GM21526 (cell line): ENCODE measurements at regions not wholly inside any gene's neighbourhood (a gene's known extent, or its start where the extent isn't known, plus 50 kb on each side); places are given as distances from the start of the nearest gene placed in this dataset.

Experiments used
- ATAC-seq: cut with Tn5 transposase; IDR thresholded peaks from one replicate; pipeline ENCODE4 v1.9.1; 2021; ENCODE audit warnings: moderate library complexity; ENCODE audit not compliant: unreplicated experiment, low FRiP score

GRCh38 chr6:163925839-163926238 is 511.3 kb downstream of the QKI start:
- ATAC-seq: no peak

- ATAC-seq: no peak
Observed at GRCh38 chr6:163923658-163924411, 509.3 kb downstream of the QKI start.

GRCh38 chr6:163922562-163922961 is 508.0 kb downstream of the QKI start:
- no peak for ATAC-seq

GRCh38 chr6:163919652-163920051 is 505.1 kb downstream of the QKI start:
- ATAC-seq: no peak

DNA sequence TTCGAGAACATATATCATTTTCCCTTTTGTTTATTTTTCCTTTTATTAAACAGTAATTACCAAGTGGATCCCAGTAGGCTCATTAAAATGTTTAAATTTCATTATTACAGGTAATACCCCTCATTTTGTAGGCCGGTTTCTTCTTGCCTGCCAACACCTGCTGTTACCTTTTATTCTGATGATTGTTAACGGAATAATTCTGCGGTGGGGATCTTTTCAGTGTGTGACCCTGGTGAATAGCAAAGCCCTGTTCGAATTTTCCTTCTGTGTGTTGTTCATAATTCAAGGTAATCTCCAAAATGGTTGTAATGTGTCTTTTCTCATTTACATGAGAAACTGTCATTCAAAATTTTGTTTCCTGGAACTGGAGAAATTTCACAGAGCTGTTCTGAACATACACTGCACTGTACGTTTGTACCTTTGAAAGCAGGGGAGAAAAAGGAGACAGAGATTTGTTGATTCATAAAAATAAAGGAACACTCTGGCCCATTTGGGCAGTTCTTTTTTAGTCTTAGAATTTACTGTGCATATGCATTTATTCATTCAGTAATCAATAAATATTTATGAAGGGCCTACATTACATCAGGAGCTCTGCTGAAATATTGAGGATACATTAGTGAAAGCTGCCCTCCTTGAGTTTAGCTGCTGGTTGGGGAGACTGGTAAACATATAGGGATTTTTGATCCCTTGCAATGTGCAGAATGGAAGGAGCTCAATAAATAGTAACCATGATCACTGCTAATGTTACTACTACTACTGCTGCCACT is 502.0 kb downstream of the QKI start:
- no peak for ATAC-seq

- no peak for ATAC-seq
Observed at GRCh38 chr6:163915131-163915530, 500.6 kb downstream of the QKI start.

DNA sequence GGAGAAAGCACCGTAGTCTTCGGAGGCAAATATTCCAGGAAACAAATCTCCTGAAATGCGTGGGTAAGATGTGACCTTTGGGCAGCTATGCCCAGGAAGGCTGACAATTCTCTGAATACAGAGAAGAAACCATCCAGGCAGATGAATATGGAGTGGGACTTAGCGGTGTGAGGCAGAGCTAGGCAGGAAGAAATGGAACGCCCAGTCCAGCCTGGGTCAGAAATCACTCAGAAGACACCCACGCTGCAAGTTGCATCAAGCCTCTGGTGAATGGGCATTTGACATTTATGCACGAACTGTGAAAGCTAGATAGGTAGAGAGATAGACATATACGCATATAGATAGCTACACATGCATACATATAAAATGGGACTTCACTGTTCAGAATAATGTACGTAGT is 498.5 kb downstream of the QKI start:
- ATAC-seq: no peak

DNA sequence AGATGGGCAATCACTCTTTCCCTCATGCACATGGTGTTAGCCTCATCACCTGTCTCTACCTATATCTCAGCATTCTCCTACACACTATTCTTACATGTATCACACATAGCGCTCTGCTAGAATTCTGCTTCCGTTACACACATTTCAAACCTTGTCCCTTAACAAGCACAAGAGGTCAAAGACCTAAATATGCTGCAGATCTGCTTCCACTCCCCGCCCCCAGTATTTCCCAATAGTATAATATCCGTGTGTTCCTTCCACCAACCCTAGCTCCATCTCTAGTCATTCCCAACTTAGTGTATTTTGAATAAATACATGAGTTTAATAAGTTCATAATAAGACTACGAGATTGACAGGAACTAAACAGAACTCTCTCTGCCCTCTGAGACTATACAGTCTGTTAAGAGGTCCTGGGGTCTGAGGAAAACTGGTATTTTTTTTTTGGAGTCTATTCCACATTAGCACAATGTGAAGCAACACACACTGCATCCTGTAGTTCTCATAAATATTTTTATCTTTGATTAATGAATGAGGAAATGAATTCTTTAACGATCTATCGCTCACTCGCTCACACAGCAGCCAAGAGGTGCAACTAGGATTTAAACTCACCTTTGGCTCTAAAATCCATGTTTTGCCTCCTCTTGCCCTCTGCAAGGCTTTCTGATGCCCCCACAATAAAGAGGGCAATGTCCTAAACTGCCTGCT is 491.6 kb downstream of the QKI start:
- ATAC-seq: no peak

DNA sequence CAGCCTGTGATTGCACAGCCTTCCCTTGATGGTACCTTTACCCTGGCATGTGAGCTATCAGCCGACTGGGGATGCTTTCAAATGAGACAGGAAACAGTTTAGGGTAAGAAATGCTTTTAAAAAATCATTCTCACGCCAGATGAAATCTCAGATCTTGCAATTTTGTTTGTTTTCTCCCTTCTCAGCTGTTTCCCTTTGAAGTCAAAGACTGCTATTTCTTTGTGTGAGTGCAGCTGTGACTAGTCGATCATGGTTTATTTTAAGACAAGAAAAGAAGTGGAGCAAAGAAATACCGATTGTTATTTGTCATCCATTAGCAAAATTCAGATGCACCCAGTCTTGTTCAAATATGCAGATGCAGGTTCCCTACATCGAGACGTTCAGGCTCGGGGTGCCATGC is 489.7 kb downstream of the QKI start:
- ATAC-seq: no peak

GRCh38 chr6:163903541-163903940 is 489.0 kb downstream of the QKI start:
- ATAC-seq: no peak

DNA sequence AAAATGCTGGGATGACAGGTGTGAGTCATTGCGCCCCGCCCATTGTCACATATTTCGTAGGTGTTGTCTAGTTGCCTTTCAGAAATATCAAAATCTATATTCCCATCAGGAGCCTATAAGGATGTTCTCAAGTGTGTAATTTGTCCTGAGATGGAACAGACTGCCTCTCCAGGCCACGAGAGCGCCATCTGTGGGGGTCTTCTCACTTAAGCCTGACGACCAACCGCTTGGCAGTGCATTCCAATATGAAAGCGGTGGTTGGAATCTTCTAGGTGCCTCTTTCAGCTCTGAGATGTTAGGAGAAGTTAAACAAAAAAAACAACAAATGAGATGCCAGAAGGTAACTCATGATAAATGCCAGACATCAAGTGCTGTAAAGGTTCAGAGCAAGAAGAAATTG is 488.5 kb downstream of the QKI start:
- no peak for ATAC-seq

- ATAC-seq: no peak
Observed at GRCh38 chr6:163901681-163902080, 487.2 kb downstream of the QKI start.

- no peak for ATAC-seq
Observed at GRCh38 chr6:163900570-163900969, 486.1 kb downstream of the QKI start.

DNA sequence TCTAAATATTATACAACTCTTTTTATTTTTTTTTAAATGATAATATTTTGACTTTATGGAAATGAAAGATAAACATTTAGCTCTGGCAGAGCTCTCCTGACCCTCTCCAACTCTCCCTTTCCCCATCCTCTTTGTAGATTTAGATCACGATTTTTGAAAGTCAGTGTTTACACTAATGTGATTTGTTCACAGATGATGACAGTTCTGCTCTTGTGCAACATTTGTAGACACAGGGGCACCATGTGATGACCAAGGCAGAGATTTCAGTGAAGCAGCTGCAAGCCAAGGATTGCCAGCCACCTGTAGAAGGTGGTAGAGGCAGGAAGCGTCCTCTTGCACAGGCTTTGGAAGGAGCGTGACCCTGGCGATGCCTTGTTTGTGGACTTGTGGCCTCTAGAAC is 483.2 kb downstream of the QKI start:
- ATAC-seq: no peak

GRCh38 chr6:163897030-163897429 is 482.5 kb downstream of the QKI start:
- no peak for ATAC-seq

GRCh38 chr6:163895162-163895561 is 480.6 kb downstream of the QKI start:
- no peak for ATAC-seq

- ATAC-seq: no peak
Observed at GRCh38 chr6:163893609-163894189, 479.2 kb downstream of the QKI start.

GRCh38 chr6:163892824-163893561 is 478.5 kb downstream of the QKI start:
- no peak for ATAC-seq

GRCh38 chr6:163889904-163890514 is 475.5 kb downstream of the QKI start:
- ATAC-seq: no peak
